ENCODE measurements at regions not wholly inside any gene's neighbourhood (a gene's known extent, or its start where the extent isn't known, plus 50 kb on each side); places are given as distances from the start of the nearest gene placed in this dataset.

GRCh38 chr4:147198411-147199051 lies 252.9 kb upstream of the TTC29 start:
- no peak for TF ChIP-seq CTCF (IDR thresholded peaks at IDR 0.05; ENCODE audit: low read depth, low read length)
- no peak for TF ChIP-seq EZH2phosphoT487 (IDR thresholded peaks at IDR 0.05; ENCODE audit: low read depth)
- H3K27ac ChIP-seq (ENCODE audit: low read length) = no peak overlapping the region
- H3K4me3 ChIP-seq (ENCODE audit: low read length) = no peak overlapping the region
- H3K4me1 ChIP-seq (ENCODE audit: low read length) = peaks cover 4% of the 10 kb centered on the region; the same call in 1 of the 2 replicates
- no peak overlapping the region for H3K4me2 ChIP-seq (ENCODE audit: low read length)
- H3K36me3 ChIP-seq (replicated peaks; ENCODE audit: low read depth, low read length) = no peaks in the 10 kb centered on the region
- no peaks in the 10 kb centered on the region for H3K27me3 ChIP-seq (ENCODE audit: low read depth, low read length)
- no peaks in the 10 kb centered on the region for H3K79me2 ChIP-seq (ENCODE audit: low read length)
- no peak overlapping the region for H3K9ac ChIP-seq (ENCODE audit: low read length)
- no peaks in the 10 kb centered on the region for H4K20me1 ChIP-seq (ENCODE audit: insufficient read depth, low read length)
- H3K9me3 ChIP-seq (ENCODE audit: insufficient read depth, low read length) = no peaks in the 10 kb centered on the region
- H2AFZ ChIP-seq (ENCODE audit: low read depth, low read length) = no peak overlapping the region

- no peaks in the 10 kb centered on the region for H3K27me3 ChIP-seq (ENCODE audit: low read depth, low read length)
- no peak overlapping the region for H3K9ac ChIP-seq (ENCODE audit: low read length)
- H3K36me3 ChIP-seq (replicated peaks; ENCODE audit: low read depth, low read length) = no peaks in the 10 kb centered on the region
- H3K4me2 ChIP-seq (ENCODE audit: low read length) = no peak overlapping the region
- H2AFZ ChIP-seq (ENCODE audit: low read depth, low read length) = no peak overlapping the region
- no peak overlapping the region for H3K27ac ChIP-seq (ENCODE audit: low read length)
- H3K9me3 ChIP-seq (ENCODE audit: insufficient read depth, low read length) = no peaks in the 10 kb centered on the region
- TF ChIP-seq EZH2phosphoT487 (IDR thresholded peaks at IDR 0.05; ENCODE audit: low read depth) = no peak
- no peak for TF ChIP-seq CTCF (IDR thresholded peaks at IDR 0.05; ENCODE audit: low read depth, low read length)
- no peaks in the 10 kb centered on the region for H4K20me1 ChIP-seq (ENCODE audit: insufficient read depth, low read length)
- no peak overlapping the region for H3K4me3 ChIP-seq (ENCODE audit: low read length)
- H3K4me1 ChIP-seq (ENCODE audit: low read length) = no peaks in the 10 kb centered on the region
- no peaks in the 10 kb centered on the region for H3K79me2 ChIP-seq (ENCODE audit: low read length)
Observed at GRCh38 chr4:147201016-147201415, 255.4 kb upstream of the TTC29 start.

GRCh38 chr4:147206807-147207206 lies 261.1 kb upstream of the TTC29 start:
- Histone ChIP-seq H3K9me3 (ENCODE audit: insufficient read depth, low read length) (no peaks in the 10 kb centered on the region), H2AFZ (ENCODE audit: low read depth, low read length) (no peak overlapping the region)
- TF ChIP-seq CTCF (IDR thresholded peaks at IDR 0.05; ENCODE audit: low read depth, low read length) (no peak), EZH2phosphoT487 (IDR thresholded peaks at IDR 0.05; ENCODE audit: low read depth) (no peak)

DNA sequence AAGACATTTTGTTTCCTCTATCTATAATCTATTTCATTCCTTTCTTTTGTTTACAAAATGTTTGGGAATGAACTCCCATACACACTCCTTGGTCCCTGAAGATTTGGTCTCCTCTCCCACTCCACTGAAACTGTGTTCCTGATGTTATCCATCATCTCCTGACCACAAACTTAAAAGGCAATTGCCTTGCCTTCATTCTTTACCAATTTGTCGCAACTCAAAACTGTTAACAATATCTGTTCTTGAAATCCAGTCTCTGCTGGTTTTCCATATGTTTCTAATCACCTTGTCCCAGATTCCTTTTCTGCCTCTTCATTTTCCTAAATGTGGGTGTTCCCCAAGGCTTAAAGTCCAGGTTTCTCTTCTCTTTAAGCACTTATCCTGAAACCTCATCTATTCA lies 262.2 kb upstream of the TTC29 start:
- Histone ChIP-seq H3K27ac (ENCODE audit: low read length) (no peak overlapping the region), H3K4me3 (ENCODE audit: low read length) (no peak overlapping the region), H3K4me2 (ENCODE audit: low read length) (no peak overlapping the region), H3K9me3 (ENCODE audit: insufficient read depth, low read length) (no peaks in the 10 kb centered on the region), H4K20me1 (ENCODE audit: insufficient read depth, low read length) (no peaks in the 10 kb centered on the region), H3K27me3 (ENCODE audit: low read depth, low read length) (no peaks in the 10 kb centered on the region), H3K4me1 (ENCODE audit: low read length) (no peaks in the 10 kb centered on the region), H2AFZ (ENCODE audit: low read depth, low read length) (no peak overlapping the region), H3K9ac (ENCODE audit: low read length) (no peak overlapping the region), H3K79me2 (ENCODE audit: low read length) (no peaks in the 10 kb centered on the region), H3K36me3 (replicated peaks; ENCODE audit: low read depth, low read length) (no peaks in the 10 kb centered on the region)
- TF ChIP-seq CTCF (IDR thresholded peaks at IDR 0.05; ENCODE audit: low read depth, low read length) (no peak), EZH2phosphoT487 (IDR thresholded peaks at IDR 0.05; ENCODE audit: low read depth) (no peak)

More at GRCh38 chr4:147206807-147207206, 261.1 kb upstream of the TTC29 start:
- no peaks in the 10 kb centered on the region for H4K20me1 ChIP-seq (ENCODE audit: insufficient read depth, low read length)
- H3K4me3 ChIP-seq (ENCODE audit: low read length) = no peak overlapping the region
- no peak overlapping the region for H3K9ac ChIP-seq (ENCODE audit: low read length)
- no peaks in the 10 kb centered on the region for H3K79me2 ChIP-seq (ENCODE audit: low read length)
- no peak overlapping the region for H3K4me2 ChIP-seq (ENCODE audit: low read length)
- H3K4me1 ChIP-seq (ENCODE audit: low read length) = no peaks in the 10 kb centered on the region
- no peak overlapping the region for H3K27ac ChIP-seq (ENCODE audit: low read length)
- H3K36me3 ChIP-seq (replicated peaks; ENCODE audit: low read depth, low read length) = no peaks in the 10 kb centered on the region
- H3K27me3 ChIP-seq (ENCODE audit: low read depth, low read length) = no peaks in the 10 kb centered on the region
